Uterus (tissue), 2 donors: ENCODE measurements at regions not wholly inside any gene's neighbourhood (a gene's known extent, or its start where the extent isn't known, plus 50 kb on each side); places are given as distances from the start of the nearest gene placed in this dataset.

Experiments
- CTCF ChIP-seq, 4 experiments: fragments of 200-600 bp in 2 of 4; fragments of 450-650 bp in 2 of 4; sonication (generic) in 2 of 4; IDR thresholded peaks; one replicate each; pipeline ENCODE4 v1.5.1; 2016 to 2019; ENCODE audit warnings: antibody characterized with exemption in 4 of 4, mild to moderate bottlenecking in 2 of 4, moderate library complexity in 1 of 4
- POLR2A ChIP-seq, 2 donors: fragments of 450-650 bp; IDR thresholded peaks; one replicate each; pipeline ENCODE4 v1.6.1; 2016; ENCODE audit warnings: antibody characterized with exemption in 2 of 2, mild to moderate bottlenecking in 1 of 2, moderate library complexity in 1 of 2

DNA sequence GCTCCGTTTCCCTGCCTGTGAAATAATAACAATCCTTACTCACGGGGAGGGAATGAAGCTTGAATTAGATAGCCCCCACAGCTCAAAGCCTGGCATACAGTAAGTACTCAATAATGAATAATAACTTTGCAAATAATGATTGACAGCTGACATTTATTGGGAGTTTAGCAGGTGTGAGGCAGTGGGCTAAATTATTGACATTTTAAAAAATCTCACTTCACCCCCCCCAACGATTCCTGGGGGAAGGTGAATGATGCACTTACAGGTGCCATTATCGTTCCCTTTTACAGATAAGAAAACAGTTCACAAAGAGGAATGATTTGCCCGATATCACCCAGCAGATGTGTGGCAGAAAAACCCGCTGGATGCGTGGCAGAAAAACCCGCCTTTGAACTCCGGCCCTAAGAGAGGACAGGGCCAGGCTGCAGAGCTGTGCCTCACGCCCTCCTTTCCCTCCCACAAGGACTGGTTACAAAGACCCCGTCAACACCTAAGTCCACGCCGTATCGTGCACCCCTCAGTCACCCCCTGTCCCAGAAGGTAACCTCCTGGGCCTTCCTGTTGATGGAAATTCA, 114.2 kb upstream of the PTPN1 start:
- TF ChIP-seq CTCF (IDR thresholded peaks at IDR 0.05): no peak
- no peak for TF ChIP-seq POLR2A (IDR thresholded peaks at IDR 0.05)
